ENCODE measurements at regions not wholly inside any gene's neighbourhood (a gene's known extent, or its start where the extent isn't known, plus 50 kb on each side); places are given as distances from the start of the nearest gene placed in this dataset.

DNA sequence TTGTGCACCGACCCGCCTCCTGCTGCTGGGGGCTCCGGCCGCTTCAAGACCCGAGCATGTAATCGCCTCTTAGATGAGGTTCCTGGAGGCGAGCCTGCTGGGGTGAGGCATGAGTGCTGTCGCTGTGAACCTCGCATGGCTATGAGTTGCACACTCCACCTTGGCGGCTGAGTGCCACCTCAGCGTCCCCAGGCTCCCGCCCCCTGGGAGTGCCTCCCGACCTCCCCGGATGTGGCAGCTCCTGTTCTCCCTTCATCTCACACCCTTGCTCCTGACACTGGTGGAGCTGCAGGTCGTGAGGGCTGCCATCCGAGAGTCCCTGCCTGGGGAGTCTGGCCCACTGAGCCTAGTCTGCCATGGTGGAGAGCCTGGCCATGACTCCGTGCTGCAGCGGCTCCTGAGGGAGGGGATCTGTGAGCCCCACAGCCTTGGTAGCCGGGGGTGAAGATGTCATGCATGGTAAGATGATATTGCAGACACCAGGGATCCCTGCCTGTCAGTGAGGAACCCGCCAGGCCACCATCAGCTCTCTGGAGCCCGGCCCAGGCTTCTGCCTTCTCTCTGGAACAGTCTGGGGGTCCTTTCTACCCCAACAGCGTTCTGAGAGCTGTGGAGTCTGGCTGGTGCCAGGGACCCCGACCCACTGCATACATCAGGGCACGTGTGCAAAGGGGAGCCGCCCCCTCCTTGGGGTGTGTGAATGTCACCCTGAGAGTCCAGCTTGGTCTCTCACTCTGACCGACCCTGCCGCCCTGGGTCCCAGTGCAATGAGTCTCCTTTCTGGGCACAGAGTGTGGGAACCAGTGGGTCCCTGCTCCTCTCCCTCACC lies 61.6 kb upstream of the HS6ST1 start:
- DNase-seq = no peak

DNA sequence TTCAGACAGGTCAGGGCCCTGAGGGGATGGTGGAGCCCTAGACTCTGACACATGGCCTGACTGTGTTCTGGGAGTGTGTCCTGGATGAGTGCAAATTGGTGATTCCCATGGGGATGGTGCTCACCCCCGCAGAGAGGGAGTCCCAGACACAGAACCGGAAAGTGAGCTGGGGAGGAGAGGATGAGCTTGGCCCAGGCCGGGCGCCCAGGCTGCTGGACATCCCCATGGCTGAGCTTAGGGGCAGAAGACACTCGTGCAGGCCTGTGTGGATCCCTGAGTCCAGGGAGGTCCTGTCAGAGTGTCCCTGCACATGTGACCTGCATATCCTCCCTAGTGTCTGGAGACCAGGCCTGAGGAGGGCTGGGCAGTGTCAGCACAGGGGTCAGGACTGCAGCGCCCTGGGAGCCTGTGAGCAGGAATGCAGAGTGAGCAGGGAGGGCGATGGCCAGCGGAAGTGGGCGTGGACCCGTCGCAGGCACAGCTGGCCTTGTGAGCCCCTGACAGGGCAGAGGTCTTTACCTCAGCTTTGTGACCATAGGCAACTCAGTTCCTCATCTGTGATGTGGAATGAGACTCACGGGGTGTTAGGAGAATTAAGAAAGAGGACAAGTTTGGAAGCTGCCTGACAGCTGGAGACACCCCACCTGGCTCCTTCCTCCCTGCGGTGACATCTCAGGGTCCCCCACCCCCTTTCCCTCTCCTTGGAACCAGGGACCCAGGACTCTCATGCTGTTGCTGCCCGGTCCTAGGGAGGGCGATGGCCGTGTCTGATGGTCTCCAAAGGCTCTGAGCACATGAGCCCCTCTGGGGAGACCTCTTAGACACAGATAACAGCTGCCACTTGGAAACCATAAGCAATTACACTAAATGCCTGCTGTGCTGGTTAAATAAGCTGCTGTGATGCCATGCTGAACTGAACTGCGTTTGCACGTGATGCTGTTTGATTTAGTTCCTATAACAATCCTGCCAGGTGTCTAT lies 62.6 kb upstream of the HS6ST1 start:
- DNase-seq = no peak

GRCh38 chr2:128384446-128384845 lies 65.8 kb upstream of the HS6ST1 start:
- no peak for DNase-seq

- no peak for DNase-seq
Observed at GRCh38 chr2:128384956-128385355, 66.3 kb upstream of the HS6ST1 start.

DNA sequence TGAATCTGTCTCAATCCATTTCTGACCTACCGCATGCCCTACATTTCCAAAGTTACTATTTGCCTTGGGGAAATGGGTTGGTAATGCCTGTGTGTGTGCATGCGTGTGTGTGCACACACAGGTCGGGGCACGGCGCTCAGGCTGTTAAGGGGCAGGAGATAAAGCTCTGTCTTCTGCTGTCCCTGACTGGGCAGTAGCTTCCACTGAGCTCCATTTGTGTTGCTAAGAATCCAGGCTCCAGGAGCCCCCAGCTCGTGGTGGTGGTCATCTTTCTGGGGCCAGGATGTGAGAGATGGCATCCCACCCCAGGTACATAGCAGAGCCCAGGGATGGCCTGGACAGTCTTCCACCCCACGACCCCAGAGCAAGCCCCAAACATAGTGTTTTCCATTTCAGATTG lies 66.7 kb upstream of the HS6ST1 start:
- DNase-seq = no peak

GRCh38 chr2:128386066-128386465 lies 67.4 kb upstream of the HS6ST1 start:
- DNase-seq = no peak

- DNase-seq = no peak
Observed at GRCh38 chr2:128388499-128388941, 69.9 kb upstream of the HS6ST1 start.

GRCh38 chr2:128389388-128390086 lies 70.9 kb upstream of the HS6ST1 start:
- DNase-seq = peak; percentile 80

GRCh38 chr2:128390256-128390990 lies 71.8 kb upstream of the HS6ST1 start:
- DNase-seq = no peak

DNA sequence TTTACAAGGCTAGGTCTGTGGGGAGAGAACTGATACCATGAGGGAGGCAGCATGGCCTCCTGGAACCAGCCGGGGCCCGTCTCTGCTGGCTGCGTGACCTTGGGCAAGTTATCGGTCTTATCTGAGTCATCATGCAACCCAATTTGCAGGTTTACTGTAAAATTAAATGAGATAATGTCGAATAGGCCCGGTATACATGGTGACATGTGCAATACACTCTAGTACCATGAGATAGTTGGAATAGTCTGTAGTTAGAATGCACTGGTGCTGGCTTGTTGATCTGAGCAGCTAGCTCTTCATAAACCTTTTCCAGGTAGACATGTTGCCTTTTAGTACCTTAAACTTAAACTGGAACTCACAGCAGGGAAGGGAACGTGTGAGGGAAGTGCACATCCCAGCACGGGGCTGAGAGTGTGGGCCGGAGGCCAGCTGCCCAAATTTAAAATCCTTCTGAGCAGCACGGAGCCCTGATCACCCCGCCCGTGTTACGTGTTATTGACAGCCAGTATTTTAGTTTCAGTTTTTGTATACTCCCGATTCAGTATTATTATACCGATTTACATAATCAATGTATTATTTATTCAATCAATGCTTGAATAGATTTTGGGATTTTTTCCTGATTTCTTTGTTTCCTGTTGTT lies 72.4 kb upstream of the HS6ST1 start:
- no peak for DNase-seq

- DNase-seq = no peak
Observed at GRCh38 chr2:128391679-128392078, 73.0 kb upstream of the HS6ST1 start.

DNA sequence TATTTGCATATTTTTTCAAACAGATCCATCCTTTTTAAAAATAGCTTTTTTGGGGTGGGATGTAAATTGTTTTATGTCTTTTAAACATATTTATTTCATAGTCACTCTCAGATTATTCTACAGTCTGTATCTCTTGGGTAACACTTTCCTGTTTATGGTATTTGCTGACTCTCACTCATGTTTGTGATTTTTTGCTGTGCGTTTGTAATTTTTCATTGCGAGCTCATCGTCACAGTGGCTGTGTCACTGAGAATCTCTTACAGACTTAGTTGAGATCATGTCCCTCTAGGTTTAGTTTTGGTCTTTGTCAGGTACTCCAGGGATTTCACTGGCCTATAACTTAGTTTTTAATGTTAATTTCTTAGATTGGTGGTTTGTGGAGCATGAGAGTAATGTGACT lies 73.5 kb upstream of the HS6ST1 start:
- no peak for DNase-seq

- DNase-seq = no peak
Observed at GRCh38 chr2:128394007-128394730, 75.5 kb upstream of the HS6ST1 start.

DNA sequence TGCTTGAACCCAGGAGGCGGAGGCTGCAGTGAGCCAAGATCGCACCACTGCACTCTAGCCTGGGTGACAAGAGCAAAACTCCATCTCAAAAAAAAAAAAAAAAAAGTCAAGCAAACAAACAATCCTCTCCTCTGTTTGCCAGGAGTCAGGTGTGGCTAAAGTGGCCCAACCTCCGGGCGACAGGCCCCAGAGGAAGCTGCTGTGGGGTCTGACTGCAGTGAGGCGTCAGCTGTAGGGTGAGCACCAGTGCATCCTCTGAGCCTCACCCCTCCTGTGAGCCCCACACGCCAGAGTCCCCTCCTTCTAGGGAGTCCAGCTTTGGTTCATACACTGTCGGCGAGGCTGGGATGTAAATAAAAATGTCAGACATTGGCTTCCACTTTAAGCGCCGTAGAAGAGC lies 76.5 kb upstream of the HS6ST1 start:
- DNase-seq = no peak

GRCh38 chr2:128395640-128396499 lies 77.2 kb upstream of the HS6ST1 start:
- peak; percentile 19 for DNase-seq

- no peak for DNase-seq
Observed at GRCh38 chr2:128396500-128396891, 77.8 kb upstream of the HS6ST1 start.

- DNase-seq = no peak
Observed at GRCh38 chr2:128396946-128397345, 78.3 kb upstream of the HS6ST1 start.

- no peak for DNase-seq
Observed at GRCh38 chr2:128399256-128399655, 80.6 kb upstream of the HS6ST1 start.

DNA sequence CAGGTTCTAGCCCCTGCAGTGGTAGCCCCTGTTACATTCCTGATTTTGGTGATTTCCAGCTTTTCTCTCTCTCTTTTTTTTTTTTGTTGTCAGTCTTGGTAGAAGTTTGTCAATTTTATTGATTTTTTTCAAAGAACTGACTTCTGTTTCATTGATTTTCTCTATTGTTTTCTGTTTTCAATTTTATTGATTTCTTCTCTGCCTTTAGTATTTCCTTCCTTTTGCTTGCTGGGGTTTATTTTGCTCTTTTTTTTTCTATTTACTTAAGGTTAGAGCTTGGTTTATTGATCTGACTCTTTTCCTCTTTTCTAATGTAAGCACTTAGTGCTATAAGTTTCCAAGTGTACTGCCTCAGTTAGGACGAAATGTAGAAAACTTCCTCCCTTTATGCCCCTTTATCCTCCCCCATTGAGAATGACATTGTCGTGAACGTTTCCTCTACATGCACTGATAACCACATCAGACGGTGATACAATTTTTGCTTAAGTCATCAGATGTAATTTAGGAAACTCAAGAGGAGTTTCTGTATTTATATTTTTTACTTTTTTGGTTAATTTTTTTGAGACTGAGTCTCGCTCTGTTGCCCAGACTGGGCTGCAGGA lies 81.1 kb upstream of the HS6ST1 start:
- DNase-seq = no peak
